ENCODE measurements at regions not wholly inside any gene's neighbourhood (a gene's known extent, or its start where the extent isn't known, plus 50 kb on each side); places are given as distances from the start of the nearest gene placed in this dataset.

GRCh38 chr14:89085231-89085731, 260.8 kb downstream of the TTC8 start:
- H3K36me3 ChIP-seq, result no peaks in the 10 kb centered on the region
- 77 to 88% (median 84%) methylated on average over 12 of the region's 12 CpGs for WGBS, 5 donors

GRCh38 chr14:89085737-89086382, 261.4 kb downstream of the TTC8 start:
- no peak for TF ChIP-seq CTCF (IDR thresholded peaks at IDR 0.05 in 8 of 11, conservative IDR thresholded peaks at IDR 0.05 in 3 of 11)
- no peak for TF ChIP-seq POLR2AphosphoS5 (IDR thresholded peaks at IDR 0.05)
- intact Hi-C loops (cut with DNase I; ENCODE audit: low total_unique reads), result no loop called here
- no peaks in the 10 kb centered on the region for H3K4me1 ChIP-seq
- no peak for DNase-seq
- no peaks in the 10 kb centered on the region for H3K36me3 ChIP-seq
- WGBS, 5 donors, result 65 to 82% (median 70%) methylated on average over 9 of the region's 9 CpGs
- no peaks in the 10 kb centered on the region for H3K27me3 ChIP-seq (replicated peaks in 1 of 7)
- H3K4me3 ChIP-seq, result no peak overlapping the region
- no peak overlapping the region for H3K27ac ChIP-seq
- no peaks in the 10 kb centered on the region for H3K9me3 ChIP-seq

More at GRCh38 chr14:89085231-89085731, 260.8 kb downstream of the TTC8 start:
- Histone ChIP-seq H3K27me3 (replicated peaks in 1 of 7) (no peaks in the 10 kb centered on the region), H3K9me3 (no peaks in the 10 kb centered on the region), H3K4me3 (no peak overlapping the region), H3K27ac (no peak overlapping the region), H3K4me1 (no peaks in the 10 kb centered on the region)
- intact Hi-C loops (cut with DNase I; ENCODE audit: low total_unique reads), result no loop called here
- DNase-seq, result no peak
- no peak for TF ChIP-seq CTCF (IDR thresholded peaks at IDR 0.05 in 8 of 11, conservative IDR thresholded peaks at IDR 0.05 in 3 of 11)
- TF ChIP-seq POLR2A (IDR thresholded peaks at IDR 0.05), result no peak
- no peak for TF ChIP-seq POLR2AphosphoS5 (IDR thresholded peaks at IDR 0.05)

DNA sequence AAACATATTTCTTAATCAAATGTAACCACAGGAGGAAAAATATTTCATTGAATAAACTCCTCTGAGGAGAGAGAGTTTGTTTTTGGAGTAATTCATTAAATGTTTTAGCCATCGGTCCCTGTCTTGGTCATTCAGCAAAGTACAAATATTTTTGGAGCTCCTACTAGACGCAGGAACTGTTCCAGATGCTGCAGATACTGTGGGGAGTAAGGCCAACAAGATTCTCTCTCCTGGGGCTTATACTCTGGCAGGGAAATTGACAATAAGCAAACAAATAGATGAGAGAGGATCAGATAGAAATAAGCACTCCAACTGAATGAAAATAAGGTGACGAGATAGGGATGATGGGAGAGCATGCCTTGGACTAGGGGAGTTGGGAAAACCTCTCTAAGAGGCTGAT, 264.1 kb downstream of the TTC8 start:
- no peak overlapping the region for H3K4me3 ChIP-seq
- no peaks in the 10 kb centered on the region for H3K27me3 ChIP-seq (replicated peaks in 1 of 7)
- DNase-seq, result no peak
- H3K9me3 ChIP-seq, result peaks cover 0 to 7% (median 2%) of the 10 kb centered on the region in 8 donors
- intact Hi-C loops (cut with DNase I; ENCODE audit: low total_unique reads), result no loop called here
- no peak overlapping the region for H3K27ac ChIP-seq
- no peaks in the 10 kb centered on the region for H3K36me3 ChIP-seq
- TF ChIP-seq POLR2AphosphoS5 (IDR thresholded peaks at IDR 0.05), result no peak
- no peak for TF ChIP-seq CTCF (IDR thresholded peaks at IDR 0.05 in 8 of 11, conservative IDR thresholded peaks at IDR 0.05 in 3 of 11)
- no peak for TF ChIP-seq POLR2A (IDR thresholded peaks at IDR 0.05)
- whole genome bisulfite sequencing, 5 donors, result 83 to 96% (median 90%) methylated on average over 3 of the region's 3 CpGs
- H3K4me1 ChIP-seq, result no peaks in the 10 kb centered on the region

GRCh38 chr14:89089330-89089729, 264.9 kb downstream of the TTC8 start:
- DNase-seq, result no peak
- no peaks in the 10 kb centered on the region for H3K27me3 ChIP-seq (replicated peaks in 1 of 7)
- TF ChIP-seq POLR2AphosphoS5 (IDR thresholded peaks at IDR 0.05) (no peak), CTCF (IDR thresholded peaks at IDR 0.05 in 8 of 11, conservative IDR thresholded peaks at IDR 0.05 in 3 of 11) (no peak), POLR2A (IDR thresholded peaks at IDR 0.05) (no peak)
- intact Hi-C loops (cut with DNase I; ENCODE audit: low total_unique reads), result no loop called here
- H3K4me3 ChIP-seq, result no peak overlapping the region
- no peaks in the 10 kb centered on the region for H3K4me1 ChIP-seq
- WGBS, 5 donors, result 50 to 71% (median 52%) methylated on average over 1 of the region's 1 CpG
- no peak overlapping the region for H3K27ac ChIP-seq
- no peaks in the 10 kb centered on the region for H3K36me3 ChIP-seq
- peaks cover 0 to 7% (median 2%) of the 10 kb centered on the region in 8 donors for H3K9me3 ChIP-seq
